ENCODE measurements at regions not wholly inside any gene's neighbourhood (a gene's known extent, or its start where the extent isn't known, plus 50 kb on each side); places are given as distances from the start of the nearest gene placed in this dataset.
"Not testable (repeated sequence)": the region's sequence is repeated elsewhere in the genome, so short reads cannot be mapped to it uniquely, and the experiment has no call there.

- no peak for DNase-seq (ENCODE audit: low spot score)
Measured at GRCh38 chr2:62410926-62411456, 95.0 kb downstream of the TMEM17 start.

GRCh38 chr2:62410015-62410453, 96.0 kb downstream of the TMEM17 start:
- no peak for DNase-seq (ENCODE audit: low spot score)

- DNase-seq (ENCODE audit: low spot score) = no peak
Measured at GRCh38 chr2:62409442-62409841, 96.6 kb downstream of the TMEM17 start.

GRCh38 chr2:62408241-62408677, 97.7 kb downstream of the TMEM17 start:
- no peak for DNase-seq (ENCODE audit: low spot score)

GRCh38 chr2:62407838-62408237, 98.2 kb downstream of the TMEM17 start:
- no peak for DNase-seq (ENCODE audit: low spot score)

GRCh38 chr2:62407401-62407800, 98.6 kb downstream of the TMEM17 start:
- no peak for DNase-seq (ENCODE audit: low spot score)

GRCh38 chr2:62406573-62407043, 99.4 kb downstream of the TMEM17 start:
- DNase-seq (ENCODE audit: low spot score) = no peak

GRCh38 chr2:62404913-62405312, 101.1 kb downstream of the TMEM17 start:
- no peak for DNase-seq (ENCODE audit: low spot score)

- no peak for DNase-seq (ENCODE audit: low spot score)
Measured at GRCh38 chr2:62402156-62402555, 103.8 kb downstream of the TMEM17 start.

- DNase-seq (ENCODE audit: low spot score) = no peak
Measured at GRCh38 chr2:62398356-62398755, 107.6 kb downstream of the TMEM17 start.

GRCh38 chr2:62396880-62397279, 109.1 kb downstream of the TMEM17 start:
- no peak for DNase-seq (ENCODE audit: low spot score)

GRCh38 chr2:62393293-62393692, 112.7 kb downstream of the TMEM17 start:
- DNase-seq (ENCODE audit: low spot score) = no peak

GRCh38 chr2:62391696-62392095, 114.3 kb downstream of the TMEM17 start:
- no peak for DNase-seq (ENCODE audit: low spot score)

- not testable (repeated sequence) for DNase-seq (ENCODE audit: low spot score)
Measured at GRCh38 chr2:62386378-62386777, 119.6 kb downstream of the TMEM17 start.

GRCh38 chr2:62383846-62384245, 122.1 kb downstream of the TMEM17 start:
- no peak for DNase-seq (ENCODE audit: low spot score)

GRCh38 chr2:62382757-62383156, 123.2 kb downstream of the TMEM17 start:
- DNase-seq (ENCODE audit: low spot score) = no peak

- no peak for DNase-seq (ENCODE audit: low spot score)
Measured at GRCh38 chr2:62382122-62382521, 123.9 kb downstream of the TMEM17 start.

GRCh38 chr2:62381656-62382055, 124.3 kb downstream of the TMEM17 start:
- DNase-seq (ENCODE audit: low spot score) = no peak

GRCh38 chr2:62379566-62379965, 126.4 kb downstream of the TMEM17 start:
- DNase-seq (ENCODE audit: low spot score) = no peak

GRCh38 chr2:62375113-62375420, 130.9 kb downstream of the TMEM17 start:
- DNase-seq (ENCODE audit: low spot score) = no peak

GRCh38 chr2:62374301-62375112, 131.5 kb downstream of the TMEM17 start:
- DNase-seq (ENCODE audit: low spot score) = no peak

- no peak for DNase-seq (ENCODE audit: low spot score)
Measured at GRCh38 chr2:62372824-62373223, 133.2 kb downstream of the TMEM17 start.

- DNase-seq (ENCODE audit: low spot score) = no peak
Measured at GRCh38 chr2:62370321-62371250, 135.4 kb downstream of the TMEM17 start.
